NB4 (cell line): ENCODE measurements at regions not wholly inside any gene's neighbourhood (a gene's known extent, or its start where the extent isn't known, plus 50 kb on each side); places are given as distances from the start of the nearest gene placed in this dataset.

Experiments
- DNase-seq: peaks from one replicate; pipeline ENCODE4 v3.0.0; 2010; ENCODE audit warnings: low read depth
- H3K4me3 ChIP-seq: one replicate; pipeline ENCODE4 v1.5.1; 2011; ENCODE audit warnings: mild to moderate bottlenecking, low read depth, low read length, moderate library complexity
- CTCF ChIP-seq: IDR thresholded peaks from one replicate; pipeline ENCODE4 v1.5.1; 2012; ENCODE audit warnings: low read depth, low read length
- MAX ChIP-seq: IDR thresholded peaks from 2 replicates; pipeline ENCODE4 v1.6.1; 2011; ENCODE audit warnings: low read depth, low read length
- MYC ChIP-seq: IDR thresholded peaks from 2 replicates; pipeline ENCODE4 v1.6.1; 2011; ENCODE audit warnings: low read depth, low read length
- POLR2A ChIP-seq: IDR thresholded peaks from 2 replicates; pipeline ENCODE4 v1.6.1; 2011; ENCODE audit warnings: mild to moderate bottlenecking; ENCODE audit not compliant: insufficient read length; ENCODE audit errors: extremely low read depth

GRCh38 chr3:132222868-132223538 is 94.2 kb upstream of the ACP3 start:
- no peak overlapping the region for H3K4me3 ChIP-seq
- TF ChIP-seq MAX (no peak), CTCF (no peak), POLR2A (no peak), MYC (no peak)
- DNase-seq, result no peak

- no peak for DNase-seq
- TF ChIP-seq POLR2A (no peak), CTCF (no peak), MYC (no peak), MAX (no peak)
- no peak overlapping the region for H3K4me3 ChIP-seq
These were observed 91.5 kb upstream of the ACP3 start for GRCh38 chr3:132225664-132226063.

- no peak overlapping the region for H3K4me3 ChIP-seq
- DNase-seq, result peak; percentile 28
- TF ChIP-seq MYC (no peak), CTCF (no peak), MAX (no peak), POLR2A (no peak)
These were observed 88.3 kb upstream of the ACP3 start for GRCh38 chr3:132228923-132229322.

- no peak for TF ChIP-seq POLR2A
- no peak for TF ChIP-seq MAX
- no peak for TF ChIP-seq CTCF
- no peak for TF ChIP-seq MYC
- no peak overlapping the region for H3K4me3 ChIP-seq
- no peak for DNase-seq
These were observed 87.6 kb upstream of the ACP3 start for GRCh38 chr3:132229641-132230040.

DNA sequence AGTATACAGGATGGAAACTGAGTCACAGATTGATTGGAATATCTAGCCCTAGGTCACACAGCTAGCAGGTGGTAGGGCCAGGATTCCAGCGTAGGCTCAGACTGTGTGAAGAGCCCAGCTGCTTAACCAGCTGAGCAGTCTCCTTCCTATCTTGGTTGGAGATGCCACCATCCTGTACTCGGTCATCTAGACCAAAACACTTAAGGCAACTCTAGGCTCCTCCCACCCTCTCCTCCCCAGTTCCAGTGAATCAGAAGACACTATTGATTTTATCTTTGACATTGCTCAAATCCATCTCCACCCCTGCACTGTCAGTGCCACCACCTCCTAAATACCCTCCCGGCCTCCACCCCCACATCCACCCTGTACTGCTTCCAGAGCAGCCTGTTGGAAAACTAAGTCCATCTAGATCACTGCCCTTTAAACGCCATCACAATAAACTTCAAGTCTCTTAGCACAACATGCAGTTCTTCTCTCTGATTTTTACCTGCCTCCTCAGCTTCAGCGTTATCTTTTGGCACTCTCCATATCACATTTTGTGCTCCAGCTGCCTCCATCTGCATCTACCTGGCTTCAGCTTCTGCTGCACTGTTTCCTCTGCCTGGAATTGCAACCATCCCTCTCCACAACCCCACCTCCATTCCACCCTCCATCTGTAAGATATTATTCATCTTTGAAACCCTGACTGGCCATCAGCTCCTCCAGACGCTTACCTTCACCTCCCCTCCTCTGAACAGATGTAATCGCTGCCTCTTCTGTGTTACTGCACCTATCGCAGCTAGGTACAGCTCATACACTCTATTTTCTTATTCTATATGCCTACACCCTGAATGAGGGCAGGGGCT is 86.8 kb upstream of the ACP3 start:
- no peak for DNase-seq
- TF ChIP-seq MAX, result no peak
- TF ChIP-seq MYC, result no peak
- TF ChIP-seq POLR2A, result no peak
- no peak for TF ChIP-seq CTCF
- no peak overlapping the region for H3K4me3 ChIP-seq
